T-helper 1 cell (primary cell): ENCODE measurements at regions not wholly inside any gene's neighbourhood (a gene's known extent, or its start where the extent isn't known, plus 50 kb on each side); places are given as distances from the start of the nearest gene placed in this dataset.
"Not testable (repeated sequence)": the region's sequence is repeated elsewhere in the genome, so short reads cannot be mapped to it uniquely, and the experiment has no call there.

Experiments
- DNase-seq, 5 donors: peaks; one replicate each; pipeline ENCODE4 v3.0.0-alpha.2; 2012 to 2020

- no peak for DNase-seq
Observed at GRCh38 chr2:198611201-198611600, 806.8 kb downstream of the PLCL1 start.

GRCh38 chr2:198604599-198604998, 800.2 kb downstream of the PLCL1 start:
- DNase-seq = no peak

- not testable (repeated sequence) for DNase-seq
Observed at GRCh38 chr2:198602986-198603385, 798.6 kb downstream of the PLCL1 start.

GRCh38 chr2:198597648-198598047, 793.3 kb downstream of the PLCL1 start:
- DNase-seq = no peak

DNA sequence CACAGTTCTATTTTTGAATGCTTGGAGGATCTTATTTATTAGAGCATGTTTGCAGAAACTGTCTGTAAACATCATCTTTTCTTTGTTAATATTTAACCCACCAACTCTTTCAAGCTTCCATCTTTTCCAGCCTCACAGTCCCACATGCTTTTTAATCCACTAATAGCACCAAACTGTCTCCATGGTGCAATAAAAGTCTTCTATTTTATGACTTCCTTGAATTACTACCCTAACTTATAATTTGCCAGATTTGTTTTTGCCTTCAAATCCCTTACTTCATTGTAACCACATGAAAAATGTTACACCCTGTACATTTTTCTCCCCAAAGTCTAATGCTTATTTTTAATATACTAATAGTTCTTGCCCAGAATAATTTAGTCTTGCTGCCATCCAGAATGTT, 792.6 kb downstream of the PLCL1 start:
- DNase-seq = no peak

DNA sequence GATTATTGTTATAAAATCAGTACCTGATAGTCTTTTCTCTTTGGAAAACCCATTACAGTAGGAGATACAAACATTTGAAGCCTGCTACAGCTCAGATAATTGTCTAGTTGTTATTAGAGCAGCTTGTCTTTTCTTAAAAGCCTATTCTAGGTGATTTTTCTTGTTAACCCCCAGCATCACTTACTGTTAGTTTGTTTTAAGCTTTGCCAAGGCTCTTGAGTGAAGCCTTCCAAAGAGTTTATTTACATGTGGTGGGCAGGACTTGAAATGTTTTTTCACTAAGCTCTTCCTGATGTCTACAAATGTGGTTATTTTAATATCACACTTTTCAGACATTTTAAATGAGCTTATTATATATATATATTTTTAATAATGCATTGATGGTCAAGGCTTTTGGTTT, 791.3 kb downstream of the PLCL1 start:
- DNase-seq = no peak

GRCh38 chr2:198591586-198591985, 787.2 kb downstream of the PLCL1 start:
- DNase-seq = no peak

DNA sequence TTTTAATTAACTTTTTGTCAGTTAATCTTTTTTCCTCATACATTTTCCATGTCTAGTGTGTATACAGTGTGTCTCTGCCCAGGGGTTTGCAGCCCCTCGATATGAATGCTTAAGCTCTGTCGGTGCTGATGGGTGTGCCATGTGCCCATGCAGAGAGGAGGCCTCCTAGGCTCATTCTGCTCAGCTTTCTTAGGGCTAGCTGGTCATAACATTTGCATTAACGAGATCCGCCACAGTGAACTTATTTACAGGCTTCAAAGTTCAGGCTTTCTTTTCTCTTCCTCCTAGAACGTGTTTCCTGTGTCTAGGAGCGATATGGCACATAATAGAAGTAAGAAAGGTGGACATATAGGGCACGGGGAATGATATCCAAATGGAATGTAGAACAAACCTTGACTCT, 783.3 kb downstream of the PLCL1 start:
- DNase-seq = no peak

DNA sequence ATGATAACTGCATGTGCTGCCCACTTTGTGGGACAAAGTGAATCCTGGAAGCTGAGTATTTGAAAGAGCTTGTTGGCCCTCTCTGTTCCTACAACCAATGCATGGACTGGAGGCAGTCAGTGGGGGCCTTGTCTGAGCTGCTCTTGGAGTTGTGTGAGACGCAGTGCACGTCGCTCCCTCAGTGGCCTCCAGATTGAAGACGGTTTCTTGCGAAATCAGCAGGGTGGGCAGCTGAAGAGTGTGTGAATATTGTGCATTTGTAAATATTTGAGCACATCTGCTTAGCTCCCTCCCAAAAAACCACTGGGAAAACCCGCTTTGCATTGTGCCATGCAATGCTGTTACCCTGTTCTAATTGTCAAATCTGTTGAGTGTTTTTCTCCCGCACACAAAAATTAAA, 782.8 kb downstream of the PLCL1 start:
- no peak for DNase-seq

DNA sequence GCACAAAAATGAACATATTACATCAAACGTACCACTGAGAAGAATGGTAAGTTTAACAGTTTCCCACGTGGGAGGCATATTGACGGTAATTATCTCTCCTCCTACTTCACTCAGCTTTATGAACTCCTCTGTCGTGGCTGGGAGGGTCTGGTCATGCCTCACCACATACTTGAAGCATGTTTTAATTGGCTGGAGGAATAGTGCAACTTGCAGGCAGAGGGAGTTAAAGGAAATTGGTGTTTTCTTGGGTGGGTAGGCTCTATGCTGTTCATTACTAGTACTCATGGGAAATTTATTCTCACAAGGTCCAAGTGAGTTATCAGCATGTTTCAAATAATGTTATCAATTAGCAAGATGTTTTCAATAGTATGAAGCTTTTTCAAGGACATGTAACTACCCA, 767.0 kb downstream of the PLCL1 start:
- DNase-seq = no peak

DNA sequence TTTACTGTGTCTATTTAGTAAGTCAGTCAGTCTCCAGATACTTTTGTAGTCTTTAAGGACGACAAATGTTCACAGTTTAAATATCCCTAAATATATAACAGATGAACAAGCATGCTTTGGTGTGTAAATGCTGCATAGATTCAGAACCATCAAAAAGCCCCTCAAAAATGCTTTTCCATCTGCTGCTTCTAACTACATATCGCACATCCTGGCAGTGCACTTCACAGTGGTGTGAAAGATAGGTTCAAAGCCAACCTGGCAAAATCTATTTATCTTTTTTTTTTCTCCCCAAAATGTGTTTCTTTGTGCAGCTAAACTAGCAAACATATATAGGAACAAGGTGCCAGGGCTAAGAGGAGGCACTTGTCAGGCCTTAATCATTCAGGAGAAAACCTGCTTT, 753.8 kb downstream of the PLCL1 start:
- DNase-seq = no peak

DNA sequence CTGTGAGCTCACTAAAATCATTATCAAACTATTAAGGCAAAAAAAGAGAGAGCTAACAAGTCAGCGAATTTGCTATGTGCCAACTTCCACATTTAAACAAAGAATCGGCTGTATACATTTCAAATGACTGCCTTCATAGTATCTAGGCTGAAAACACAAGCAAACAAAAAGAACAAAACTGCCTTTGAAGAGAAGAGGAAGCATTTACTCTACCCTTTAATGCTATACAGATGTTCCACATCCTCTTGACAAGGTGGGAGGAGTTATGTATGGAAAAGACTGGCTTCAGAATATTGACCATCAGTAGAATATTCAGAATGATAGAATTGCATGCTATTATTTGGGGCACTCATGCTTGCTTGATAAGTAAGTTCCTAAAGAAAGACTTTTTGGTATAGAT, 741.7 kb downstream of the PLCL1 start:
- DNase-seq = no peak

GRCh38 chr2:198545411-198545810, 741.0 kb downstream of the PLCL1 start:
- DNase-seq = no peak

DNA sequence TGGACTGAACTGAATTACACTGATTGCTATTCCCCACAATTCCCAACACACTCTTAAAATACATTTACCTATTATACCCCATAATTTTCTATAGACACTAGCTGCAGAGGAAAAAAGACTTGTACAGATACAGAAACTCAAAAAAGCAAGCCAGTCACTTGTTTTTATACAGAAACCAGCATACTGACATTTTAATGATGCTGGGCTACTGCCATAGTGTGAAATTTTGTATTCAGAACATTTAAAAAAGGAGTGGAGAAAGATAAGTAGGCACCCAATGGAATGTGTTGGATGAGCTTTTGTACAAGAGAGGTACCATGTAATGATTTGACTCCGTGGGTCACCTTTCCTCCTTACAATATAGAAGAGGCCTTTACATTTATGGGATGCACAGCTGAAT, 740.1 kb downstream of the PLCL1 start:
- no peak for DNase-seq

DNA sequence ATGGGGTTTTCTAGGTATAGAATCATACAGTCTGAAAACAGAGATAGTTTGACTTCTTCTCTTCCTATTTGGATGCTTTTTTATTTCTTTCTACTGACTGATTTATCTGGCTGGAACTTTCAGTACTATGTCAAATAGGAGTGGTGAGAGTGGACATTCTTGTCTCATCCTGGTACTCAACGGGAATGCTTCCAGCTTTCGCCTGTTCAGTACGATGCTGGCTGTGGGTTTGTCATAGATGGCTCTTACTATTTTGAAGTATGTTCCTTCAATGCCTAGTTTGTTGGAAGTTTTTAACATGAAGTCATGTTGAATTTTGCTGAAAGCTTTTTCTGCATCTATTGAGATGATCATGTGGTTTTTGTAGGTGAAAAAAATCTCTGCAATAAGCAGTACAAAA, 730.4 kb downstream of the PLCL1 start:
- DNase-seq = no peak

- no peak for DNase-seq
Observed at GRCh38 chr2:198525211-198525969, 721.0 kb downstream of the PLCL1 start.

- DNase-seq = no peak
Observed at GRCh38 chr2:198523710-198524109, 719.3 kb downstream of the PLCL1 start.

DNA sequence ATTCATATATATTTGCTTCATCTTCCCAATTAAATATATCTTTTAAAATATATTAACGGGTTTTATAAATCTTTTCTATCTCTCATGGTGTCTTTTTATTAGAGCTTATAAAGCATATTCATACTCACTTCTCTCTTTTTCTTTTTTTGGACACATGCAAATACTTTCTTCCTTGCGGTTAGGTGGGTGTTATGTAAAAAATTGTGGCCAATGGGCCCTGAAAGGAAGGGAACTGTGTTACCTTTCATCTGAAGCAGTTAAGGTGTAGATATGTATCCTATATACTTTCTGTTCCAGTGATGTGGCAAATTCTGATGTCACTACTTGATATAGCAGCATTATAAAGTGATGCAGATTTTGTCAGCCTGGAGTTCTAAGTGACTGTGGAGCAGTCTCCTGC, 714.5 kb downstream of the PLCL1 start:
- DNase-seq = no peak

- DNase-seq = no peak
Observed at GRCh38 chr2:198517976-198518375, 713.6 kb downstream of the PLCL1 start.

DNA sequence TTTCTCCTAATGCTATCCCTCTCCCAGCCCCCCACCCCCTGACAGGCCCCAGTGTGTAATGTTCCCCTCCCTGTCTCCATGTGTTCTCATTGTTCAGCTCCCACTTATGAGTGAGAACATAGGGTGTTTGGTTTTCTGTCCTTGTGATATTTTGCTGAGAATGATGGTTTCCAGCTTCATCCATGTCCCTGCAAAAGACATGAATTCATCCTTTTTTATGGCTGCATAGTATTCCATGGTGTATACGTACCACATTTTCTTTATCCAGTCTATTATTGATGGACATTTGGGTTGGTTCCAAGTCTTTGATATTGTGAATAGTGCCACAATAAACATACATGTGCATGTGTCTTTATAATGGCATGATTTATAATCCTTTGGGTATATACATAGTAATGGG, 704.2 kb downstream of the PLCL1 start:
- DNase-seq = not testable (repeated sequence)

DNA sequence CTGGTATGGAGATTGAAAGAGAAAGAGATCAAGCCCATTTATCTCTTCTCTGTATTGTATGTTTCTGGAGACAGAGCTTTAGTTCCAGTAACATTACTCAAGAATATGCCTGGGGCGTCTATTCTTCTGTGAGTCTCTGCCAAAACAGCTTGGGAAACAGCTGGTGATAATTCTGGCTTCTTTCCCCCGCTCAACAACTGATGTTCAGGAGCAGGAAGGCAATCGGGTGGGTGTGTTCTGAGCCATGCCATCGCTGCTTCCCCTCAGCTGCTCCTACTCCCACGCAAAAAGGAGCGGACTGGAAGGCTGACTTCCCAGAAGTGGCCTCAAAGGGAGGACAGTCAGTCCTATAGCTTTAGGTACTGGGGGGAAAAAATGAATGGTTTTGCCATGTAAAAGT, 695.1 kb downstream of the PLCL1 start:
- no peak for DNase-seq

- no peak for DNase-seq
Observed at GRCh38 chr2:198498516-198498915, 694.1 kb downstream of the PLCL1 start.

DNA sequence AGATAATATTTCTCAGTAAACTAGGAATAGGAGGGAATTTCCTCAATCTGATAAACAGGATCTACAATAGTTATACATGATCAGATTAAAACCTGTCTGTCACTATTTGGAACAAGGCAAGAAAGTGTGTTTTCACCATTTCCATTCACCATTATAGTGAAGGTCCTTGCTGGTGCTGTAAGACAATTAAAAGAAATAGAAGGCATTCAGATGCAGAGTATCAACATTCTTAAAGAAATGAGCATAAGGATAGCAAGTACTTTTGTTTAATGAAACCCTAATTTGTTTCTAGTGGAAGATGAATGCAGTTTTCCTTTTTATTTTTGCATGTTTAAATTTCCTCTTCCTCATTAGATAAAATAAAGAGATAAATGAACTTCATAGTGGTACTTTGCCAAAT, 693.7 kb downstream of the PLCL1 start:
- no peak for DNase-seq

- no peak for DNase-seq
Observed at GRCh38 chr2:198494931-198495330, 690.5 kb downstream of the PLCL1 start.

- no peak for DNase-seq
Observed at GRCh38 chr2:198490748-198491147, 686.4 kb downstream of the PLCL1 start.
